CD4-positive, alpha-beta memory T cell (primary cell): ENCODE measurements at regions not wholly inside any gene's neighbourhood (a gene's known extent, or its start where the extent isn't known, plus 50 kb on each side); places are given as distances from the start of the nearest gene placed in this dataset.

Experiments used
- CTCF ChIA-PET: fragments of 350-600 bp; sonication (Branson Sonifier 250); formaldehyde crosslinking; loops from one replicate; lab custom pipeline; 2021; ENCODE audit warnings: inconsistent platforms; ENCODE audit not compliant: partially characterized antibody; lab: Charles Lee
- POLR2A ChIA-PET: fragments of 350-600 bp; sonication (Branson Sonifier 250); formaldehyde crosslinking; loops from one replicate; lab custom pipeline; 2021; ENCODE audit not compliant: partially characterized antibody; lab: Charles Lee
- DNase-seq, 5 donors: peaks; one replicate each; pipeline versions ENCODE4 v3.0.0 to v3.0.0-alpha.2; 2020 to 2022; ENCODE audit warnings: mixed read lengths in 1 of 5
- H3K27ac ChIP-seq: one replicate; pipeline ENCODE4 v1.7.0; 2013; ENCODE audit warnings: low read depth, low read length
- H3K27me3 ChIP-seq: 2 replicates; pipeline ENCODE4 v1.7.0; 2013; ENCODE audit warnings: mild to moderate bottlenecking, low read length, moderate library complexity; ENCODE audit not compliant: insufficient read depth
- H3K36me3 ChIP-seq: 2 replicates; pipeline ENCODE4 v1.7.0; 2013; ENCODE audit warnings: mild to moderate bottlenecking, low read length, moderate library complexity; ENCODE audit not compliant: insufficient read depth
- H3K4me1 ChIP-seq: 2 replicates; pipeline ENCODE4 v1.7.0; 2013; ENCODE audit warnings: mild to moderate bottlenecking, low read length, moderate library complexity; ENCODE audit not compliant: insufficient read depth
- H3K4me3 ChIP-seq, 2 donors: one replicate each; pipeline ENCODE4 v1.7.0; 2013; ENCODE audit warnings: low read length in 2 of 2, mild to moderate bottlenecking in 1 of 2
- H3K9me3 ChIP-seq, 2 donors: one replicate each; pipeline ENCODE4 v1.7.0; 2013; ENCODE audit warnings: low read length in 2 of 2, control low read depth in 1 of 2; ENCODE audit not compliant: control insufficient read depth in 1 of 2
- H3K27ac Mint-ChIP-seq, 7 donors: one replicate each; pipeline ENCODE4 v1.8.0; 2020 to 2021; ENCODE audit warnings: mixed read lengths in 7 of 7, mild to moderate bottlenecking in 6 of 7, inconsistent platforms in 3 of 7, moderate library complexity in 3 of 7
- H3K27me3 Mint-ChIP-seq, 2 donors: one replicate each; pipeline ENCODE4 v1.8.0; 2020 to 2021; ENCODE audit warnings: mixed read lengths in 2 of 2
- H3K36me3 Mint-ChIP-seq, 2 donors: one replicate each; pipeline ENCODE4 v1.8.0; 2020 to 2021; ENCODE audit warnings: mixed read lengths in 2 of 2, inconsistent platforms in 1 of 2, mild to moderate bottlenecking in 1 of 2
- H3K4me1 Mint-ChIP-seq, 4 donors: one replicate each; pipeline ENCODE4 v1.8.0; 2020 to 2021; ENCODE audit warnings: mixed read lengths in 4 of 4, mild to moderate bottlenecking in 1 of 4
- H3K4me3 Mint-ChIP-seq, 8 donors: one replicate each; pipeline ENCODE4 v1.8.0; 2020 to 2021; ENCODE audit warnings: mixed read lengths in 8 of 8, mild to moderate bottlenecking in 7 of 8, moderate library complexity in 6 of 8, inconsistent platforms in 3 of 8
- H3K9me3 Mint-ChIP-seq, 8 donors: one replicate each; pipeline ENCODE4 v1.8.0; 2020 to 2021; ENCODE audit warnings: mixed read lengths in 8 of 8, mild to moderate bottlenecking in 5 of 8, inconsistent platforms in 3 of 8, moderate library complexity in 1 of 8
- intact Hi-C: fragments of 100-400 bp; cut with micrococcal nuclease; formaldehyde crosslinking; loops from one replicate; pipeline ENCODE4 v1.15.1; 2023

DNA sequence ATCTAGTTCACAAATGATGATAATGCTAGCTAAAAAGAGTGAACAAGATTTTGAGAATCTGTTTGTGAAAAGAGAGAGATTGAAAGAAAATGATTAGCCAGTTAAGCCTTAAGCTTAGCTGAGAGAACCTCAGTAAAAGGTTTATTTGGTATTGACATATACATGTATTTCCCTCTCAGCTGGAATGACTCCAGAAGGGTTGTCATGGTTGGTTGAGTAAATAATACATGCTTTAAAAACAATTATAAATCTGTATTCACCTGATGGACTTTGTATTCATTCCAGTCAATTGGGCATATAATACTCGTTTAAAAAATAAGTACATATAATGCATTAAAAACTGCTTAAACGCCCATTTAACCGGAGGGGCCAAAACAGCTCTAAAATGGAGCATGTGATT, 181.4 kb downstream of the GRB14 start:
- H3K27me3 ChIP-seq: no peaks in the 10 kb centered on the region
- no peaks in the 10 kb centered on the region for H3K36me3 Mint-ChIP-seq
- no peak overlapping the region for H3K4me3 ChIP-seq
- no peak overlapping the region for H3K4me3 Mint-ChIP-seq
- no peaks in the 10 kb centered on the region for H3K27me3 Mint-ChIP-seq
- ChIA-PET CTCF (no interaction called here), POLR2A (no interaction called here)
- no peak overlapping the region for H3K27ac ChIP-seq
- H3K36me3 ChIP-seq: no peaks in the 10 kb centered on the region
- DNase-seq: no peak
- H3K27ac Mint-ChIP-seq: no peak overlapping the region
- H3K4me1 ChIP-seq: no peaks in the 10 kb centered on the region
- intact Hi-C loops: no loop called here
- H3K4me1 Mint-ChIP-seq: peaks cover 0 to 2% (median 0%) of the 10 kb centered on the region in 4 donors
- H3K9me3 Mint-ChIP-seq: peaks cover 0 to 2% (median 0%) of the 10 kb centered on the region in 8 donors
- no peaks in the 10 kb centered on the region for H3K9me3 ChIP-seq

GRCh38 chr2:164439235-164439634, 182.0 kb downstream of the GRB14 start:
- no peak for DNase-seq
- Mint-ChIP-seq H3K27me3 (no peaks in the 10 kb centered on the region), H3K9me3 (peaks cover 0 to 2% (median 0%) of the 10 kb centered on the region in 8 donors), H3K27ac (no peak overlapping the region), H3K4me3 (no peak overlapping the region), H3K36me3 (no peaks in the 10 kb centered on the region), H3K4me1 (peaks cover 0 to 2% (median 0%) of the 10 kb centered on the region in 4 donors)
- ChIA-PET POLR2A (no interaction called here), CTCF (no interaction called here)
- intact Hi-C loops: no loop called here
- no peak overlapping the region for H3K4me3 ChIP-seq
- H3K27ac ChIP-seq: no peak overlapping the region
- no peaks in the 10 kb centered on the region for H3K36me3 ChIP-seq
- H3K9me3 ChIP-seq: no peaks in the 10 kb centered on the region
- no peaks in the 10 kb centered on the region for H3K4me1 ChIP-seq
- no peaks in the 10 kb centered on the region for H3K27me3 ChIP-seq

GRCh38 chr2:164438490-164439205, 182.6 kb downstream of the GRB14 start:
- no peak for DNase-seq
- Mint-ChIP-seq H3K4me3 (no peak overlapping the region), H3K27me3 (no peaks in the 10 kb centered on the region), H3K4me1 (peaks cover 0 to 2% (median 0%) of the 10 kb centered on the region in 4 donors), H3K27ac (no peak overlapping the region), H3K9me3 (peaks cover 0 to 2% (median 0%) of the 10 kb centered on the region in 8 donors), H3K36me3 (no peaks in the 10 kb centered on the region)
- ChIA-PET CTCF (no interaction called here), POLR2A (no interaction called here)
- H3K27ac ChIP-seq: no peak overlapping the region
- intact Hi-C loops: no loop called here
- H3K27me3 ChIP-seq: no peaks in the 10 kb centered on the region
- H3K36me3 ChIP-seq: no peaks in the 10 kb centered on the region
- H3K4me1 ChIP-seq: no peaks in the 10 kb centered on the region
- no peak overlapping the region for H3K4me3 ChIP-seq
- H3K9me3 ChIP-seq: no peaks in the 10 kb centered on the region

GRCh38 chr2:164436131-164436530, 185.2 kb downstream of the GRB14 start:
- Mint-ChIP-seq H3K27ac (no peak overlapping the region), H3K9me3 (peaks cover 0 to 2% (median 0%) of the 10 kb centered on the region in 8 donors), H3K4me1 (no peaks in the 10 kb centered on the region), H3K27me3 (no peaks in the 10 kb centered on the region), H3K36me3 (no peaks in the 10 kb centered on the region), H3K4me3 (no peak overlapping the region)
- no peaks in the 10 kb centered on the region for H3K36me3 ChIP-seq
- H3K4me3 ChIP-seq: no peak overlapping the region
- intact Hi-C loops: no loop called here
- H3K27ac ChIP-seq: no peak overlapping the region
- H3K4me1 ChIP-seq: no peaks in the 10 kb centered on the region
- CTCF ChIA-PET: no interaction called here
- POLR2A ChIA-PET: no interaction called here
- H3K9me3 ChIP-seq: no peaks in the 10 kb centered on the region
- no peak for DNase-seq
- no peaks in the 10 kb centered on the region for H3K27me3 ChIP-seq

- no peaks in the 10 kb centered on the region for H3K27me3 Mint-ChIP-seq
- POLR2A ChIA-PET: no interaction called here
- DNase-seq: no peak
- intact Hi-C loops: no loop called here
- H3K4me3 Mint-ChIP-seq: no peak overlapping the region
- H3K9me3 Mint-ChIP-seq: no peaks in the 10 kb centered on the region
- H3K4me1 Mint-ChIP-seq: no peaks in the 10 kb centered on the region
- Histone ChIP-seq H3K27me3 (no peaks in the 10 kb centered on the region), H3K36me3 (no peaks in the 10 kb centered on the region), H3K4me1 (no peaks in the 10 kb centered on the region), H3K9me3 (no peaks in the 10 kb centered on the region), H3K4me3 (no peak overlapping the region), H3K27ac (no peak overlapping the region)
- no peak overlapping the region for H3K27ac Mint-ChIP-seq
- H3K36me3 Mint-ChIP-seq: no peaks in the 10 kb centered on the region
- CTCF ChIA-PET: no interaction called here
These were observed 191.0 kb downstream of the GRB14 start for GRCh38 chr2:164430166-164430783.

DNA sequence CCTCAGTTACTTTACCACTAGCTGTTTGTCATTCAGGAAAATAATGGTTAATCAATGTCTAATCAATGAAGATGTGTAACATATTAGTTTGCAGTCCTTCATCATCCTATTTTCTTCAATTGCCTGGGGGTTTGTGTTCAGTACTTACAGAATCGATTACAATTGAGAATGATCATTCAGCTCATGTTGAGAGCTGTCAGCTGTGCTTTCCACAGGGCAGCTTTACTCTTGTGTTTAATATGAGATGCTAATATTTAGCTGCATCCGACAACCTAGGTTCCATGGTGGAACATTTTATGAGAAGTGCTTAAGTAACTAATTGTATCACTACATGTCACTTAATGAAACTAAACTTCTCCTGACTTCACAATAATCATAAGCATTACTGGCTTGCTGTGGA, 191.9 kb downstream of the GRB14 start:
- H3K27me3 Mint-ChIP-seq: no peaks in the 10 kb centered on the region
- POLR2A ChIA-PET: no interaction called here
- Histone ChIP-seq H3K27me3 (no peaks in the 10 kb centered on the region), H3K27ac (no peak overlapping the region), H3K36me3 (no peaks in the 10 kb centered on the region), H3K4me1 (no peaks in the 10 kb centered on the region), H3K9me3 (no peaks in the 10 kb centered on the region), H3K4me3 (no peak overlapping the region)
- no peaks in the 10 kb centered on the region for H3K4me1 Mint-ChIP-seq
- no peaks in the 10 kb centered on the region for H3K36me3 Mint-ChIP-seq
- peaks cover 0 to 3% (median 0%) of the 10 kb centered on the region in 8 donors for H3K9me3 Mint-ChIP-seq
- no peak for DNase-seq
- H3K27ac Mint-ChIP-seq: no peak overlapping the region
- intact Hi-C loops: no loop called here
- no peak overlapping the region for H3K4me3 Mint-ChIP-seq
- CTCF ChIA-PET: no interaction called here

GRCh38 chr2:164427111-164427510, 194.2 kb downstream of the GRB14 start:
- Mint-ChIP-seq H3K4me3 (no peak overlapping the region), H3K9me3 (peaks cover 0 to 3% (median 0%) of the 10 kb centered on the region in 8 donors), H3K27ac (no peak overlapping the region), H3K27me3 (no peaks in the 10 kb centered on the region), H3K36me3 (no peaks in the 10 kb centered on the region), H3K4me1 (no peaks in the 10 kb centered on the region)
- no peaks in the 10 kb centered on the region for H3K27me3 ChIP-seq
- ChIA-PET POLR2A (no interaction called here), CTCF (no interaction called here)
- H3K36me3 ChIP-seq: no peaks in the 10 kb centered on the region
- DNase-seq: no peak
- no peak overlapping the region for H3K27ac ChIP-seq
- H3K4me3 ChIP-seq: no peak overlapping the region
- H3K4me1 ChIP-seq: no peaks in the 10 kb centered on the region
- H3K9me3 ChIP-seq: no peaks in the 10 kb centered on the region
- intact Hi-C loops: no loop called here
